ENCODE measurements at regions not wholly inside any gene's neighbourhood (a gene's known extent, or its start where the extent isn't known, plus 50 kb on each side); places are given as distances from the start of the nearest gene placed in this dataset.
"Not testable (repeated sequence)": the region's sequence is repeated elsewhere in the genome, so short reads cannot be mapped to it uniquely, and the experiment has no call there.

GRCh38 chr11:103808252-103808651 is 228.2 kb upstream of the DDI1 start:
- DNase-seq: no peak

GRCh38 chr11:103811870-103812455 is 224.5 kb upstream of the DDI1 start:
- DNase-seq: no peak

- DNase-seq: no peak
Observed at GRCh38 chr11:103812680-103813079, 223.8 kb upstream of the DDI1 start.

GRCh38 chr11:103820345-103820744 is 216.1 kb upstream of the DDI1 start:
- DNase-seq: not testable (repeated sequence)

- DNase-seq: no peak
Observed at GRCh38 chr11:103824116-103824515, 212.3 kb upstream of the DDI1 start.

GRCh38 chr11:103825469-103825868 is 211.0 kb upstream of the DDI1 start:
- no peak for DNase-seq

GRCh38 chr11:103826856-103827255 is 209.6 kb upstream of the DDI1 start:
- no peak for DNase-seq

GRCh38 chr11:103829596-103829995 is 206.8 kb upstream of the DDI1 start:
- DNase-seq: no peak

GRCh38 chr11:103830205-103830604 is 206.2 kb upstream of the DDI1 start:
- no peak for DNase-seq

- DNase-seq: no peak
Observed at GRCh38 chr11:103832762-103833161, 203.7 kb upstream of the DDI1 start.

- DNase-seq: no peak
Observed at GRCh38 chr11:103842191-103842590, 194.2 kb upstream of the DDI1 start.

GRCh38 chr11:103842795-103843194 is 193.6 kb upstream of the DDI1 start:
- no peak for DNase-seq

- no peak for DNase-seq
Observed at GRCh38 chr11:103844327-103845215, 191.9 kb upstream of the DDI1 start.

GRCh38 chr11:103845331-103845730 is 191.1 kb upstream of the DDI1 start:
- no peak for DNase-seq

- DNase-seq: no peak
Observed at GRCh38 chr11:103848686-103849085, 187.8 kb upstream of the DDI1 start.

GRCh38 chr11:103849366-103849765 is 187.1 kb upstream of the DDI1 start:
- no peak for DNase-seq

- no peak for DNase-seq
Observed at GRCh38 chr11:103850419-103851165, 185.8 kb upstream of the DDI1 start.

GRCh38 chr11:103851166-103851651 is 185.2 kb upstream of the DDI1 start:
- DNase-seq: no peak
